Right lobe of liver (tissue), 6 donors: ENCODE measurements at regions not wholly inside any gene's neighbourhood (a gene's known extent, or its start where the extent isn't known, plus 50 kb on each side); places are given as distances from the start of the nearest gene placed in this dataset.

Experiments used
- ATAC-seq, 4 donors: fragments of 200-7000 bp; cut with Tn5 transposase; one replicate each; pipeline ENCODE4 v1.9.1; 2020; ENCODE audit warnings: mild to moderate bottlenecking in 4 of 4, moderate library complexity in 4 of 4
- DNase-seq, 3 donors: peaks; one replicate each; pipeline ENCODE4 v3.0.0-alpha.2; 2020
- H3K27ac ChIP-seq, 3 donors: fragments of 200-600 bp; one replicate each; pipeline ENCODE4 v1.8.0; 2022
- H3K27me3 ChIP-seq, 2 donors: fragments of 200-600 bp; one replicate each; pipeline ENCODE4 v1.8.0; 2022
- H3K36me3 ChIP-seq, 4 donors: fragments of 200-600 bp; sonication (generic) in 1 of 4; one replicate each; pipeline versions ENCODE4 v1.5.1 to v1.8.0; 2017 to 2022; ENCODE audit warnings: control low read depth in 1 of 4
- H3K4me1 ChIP-seq, 4 donors: fragments of 200-600 bp; sonication (generic) in 1 of 4; one replicate each; pipeline versions ENCODE4 v1.5.1 to v1.8.0; 2017 to 2022; ENCODE audit warnings: control low read depth in 1 of 4
- H3K4me3 ChIP-seq, 3 donors: fragments of 200-600 bp; one replicate each; pipeline ENCODE4 v1.8.0; 2022
- H3K9me3 ChIP-seq, 4 donors: fragments of 200-600 bp; sonication (generic) in 1 of 4; one replicate each; pipeline versions ENCODE4 v1.5.1 to v1.8.0; 2017 to 2022; ENCODE audit warnings: control low read depth in 1 of 4
- POLR2A ChIP-seq: fragments of 450-650 bp; IDR thresholded peaks from one replicate; pipeline ENCODE4 v1.6.1; 2017; ENCODE audit warnings: antibody characterized with exemption, mild to moderate bottlenecking
- WGBS: methylation state at CpG from one replicate; pipeline ENCODE4 v1.1.6; 2018; ENCODE audit warnings: low coverage, low lambda C conversion rate; ENCODE audit not compliant: insufficient coverage; ENCODE audit errors: missing lambda C conversion rate; 5-methylcytosine and 5-hydroxymethylcytosine counted together
- intact Hi-C, 2 donors: fragments of 100-400 bp; cut with DNase I; formaldehyde crosslinking; loops; one replicate each; pipeline versions ENCODE4 v1.11.2 to v1.14.1; 2022
- TF ChIP-seq, protein P1 (sequence below), 4 donors: fragments of 200-600 bp in 3 of 4; fragments of 450-650 bp in 1 of 4; IDR thresholded peaks; one replicate each; pipeline versions ENCODE4 v1.5.1 to v1.8.0; 2016 to 2022; ENCODE audit warnings: antibody characterized with exemption in 4 of 4, mild to moderate bottlenecking in 2 of 4
- donor health status: DM: no; HTN: yes; CAD: no.
- donor health status: DM: no; HTN: no; CAD: no.
- donor health status: DM: no; HTN: no; CAD: no.
- donor health status: DM: no; HTN: yes; CAD: no.
- donor health status: DM: no; HTN: yes; CAD: no.

DNA sequence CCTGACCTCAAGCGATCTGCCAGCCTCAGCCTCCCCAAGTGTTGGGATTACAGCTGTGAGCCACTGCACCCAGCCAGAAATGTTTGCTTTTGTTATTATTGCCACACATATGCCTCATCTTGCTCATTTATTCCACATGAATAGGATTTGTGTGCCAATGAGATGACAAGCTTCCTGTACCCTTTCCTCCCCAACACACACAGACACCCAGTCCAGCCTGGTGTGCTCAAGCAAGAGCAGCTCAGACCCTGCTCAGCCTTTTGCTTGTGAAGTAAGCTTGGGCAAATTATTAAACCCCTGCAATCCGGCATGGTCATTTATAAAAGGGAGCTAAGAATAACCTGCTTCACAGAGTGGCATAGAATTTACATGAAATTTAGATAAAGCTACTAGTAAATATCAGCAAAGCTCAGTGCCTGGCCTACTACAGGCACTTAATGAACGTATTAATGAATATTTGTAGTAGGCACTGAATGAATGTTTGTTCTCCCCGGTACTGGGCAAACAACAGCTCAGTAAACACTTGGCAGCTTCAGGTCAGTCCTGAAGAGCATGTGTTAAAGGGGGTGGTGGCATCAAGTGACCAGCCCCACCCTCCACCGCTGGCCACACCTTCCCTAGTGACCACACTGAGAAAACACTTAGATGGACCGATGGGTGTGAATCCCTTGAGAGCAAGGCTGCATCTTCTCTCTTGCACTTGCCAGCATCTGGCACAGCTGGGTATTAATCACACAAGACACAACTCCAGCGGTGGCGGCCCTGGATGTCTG is 280.2 kb downstream of the SRBD1 start:
- Histone ChIP-seq H3K36me3 (no peaks in the 10 kb centered on the region), H3K27ac (peak overlapping the region in 1 of 3 donors; percentile 17), H3K4me1 (peaks cover 0 to 32% (median 9%) of the 10 kb centered on the region in 4 donors), H3K27me3 (no peaks in the 10 kb centered on the region), H3K4me3 (no peak overlapping the region), H3K9me3 (no peaks in the 10 kb centered on the region)
- ATAC-seq (peak; percentile 91 to 95 (median 94)), DNase-seq (peak; percentile 56 to 71 (median 58))
- intact Hi-C loops = no loop called here
- WGBS = 27% methylated on average over 5 of the region's 8 CpGs
- TF ChIP-seq POLR2A = no peak
- TF ChIP-seq, protein P1, sequence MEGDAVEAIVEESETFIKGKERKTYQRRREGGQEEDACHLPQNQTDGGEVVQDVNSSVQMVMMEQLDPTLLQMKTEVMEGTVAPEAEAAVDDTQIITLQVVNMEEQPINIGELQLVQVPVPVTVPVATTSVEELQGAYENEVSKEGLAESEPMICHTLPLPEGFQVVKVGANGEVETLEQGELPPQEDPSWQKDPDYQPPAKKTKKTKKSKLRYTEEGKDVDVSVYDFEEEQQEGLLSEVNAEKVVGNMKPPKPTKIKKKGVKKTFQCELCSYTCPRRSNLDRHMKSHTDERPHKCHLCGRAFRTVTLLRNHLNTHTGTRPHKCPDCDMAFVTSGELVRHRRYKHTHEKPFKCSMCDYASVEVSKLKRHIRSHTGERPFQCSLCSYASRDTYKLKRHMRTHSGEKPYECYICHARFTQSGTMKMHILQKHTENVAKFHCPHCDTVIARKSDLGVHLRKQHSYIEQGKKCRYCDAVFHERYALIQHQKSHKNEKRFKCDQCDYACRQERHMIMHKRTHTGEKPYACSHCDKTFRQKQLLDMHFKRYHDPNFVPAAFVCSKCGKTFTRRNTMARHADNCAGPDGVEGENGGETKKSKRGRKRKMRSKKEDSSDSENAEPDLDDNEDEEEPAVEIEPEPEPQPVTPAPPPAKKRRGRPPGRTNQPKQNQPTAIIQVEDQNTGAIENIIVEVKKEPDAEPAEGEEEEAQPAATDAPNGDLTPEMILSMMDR (IDR thresholded peaks at IDR 0.05) = no peak

DNA sequence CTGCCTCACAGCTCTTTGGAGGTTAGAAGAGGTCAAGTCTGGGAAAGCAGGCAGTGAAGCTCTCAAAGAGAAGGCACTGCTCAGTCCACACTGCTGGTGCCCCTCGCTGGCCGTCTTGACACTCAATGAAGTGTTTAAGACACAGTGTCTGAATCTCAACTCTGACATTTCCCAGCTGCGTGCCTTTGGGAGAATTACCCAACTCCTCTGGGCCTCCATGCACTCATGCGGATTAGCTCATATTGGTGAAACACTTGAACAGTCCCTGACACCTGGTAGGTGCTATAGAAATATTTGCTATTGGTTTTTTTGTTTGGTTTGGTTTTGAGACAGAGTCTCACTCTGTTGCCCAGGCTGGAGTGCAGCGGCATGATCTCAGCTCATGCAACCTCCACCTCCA is 281.0 kb downstream of the SRBD1 start:
- no peak overlapping the region for H3K4me3 ChIP-seq
- no peaks in the 10 kb centered on the region for H3K36me3 ChIP-seq
- 79% methylated on average over 3 of the region's 5 CpGs for WGBS
- no peak overlapping the region for H3K27ac ChIP-seq
- H3K9me3 ChIP-seq = no peaks in the 10 kb centered on the region
- no peaks in the 10 kb centered on the region for H3K27me3 ChIP-seq
- no peak for DNase-seq
- TF ChIP-seq, protein P1 (IDR thresholded peaks at IDR 0.05) = no peak
- no peak for TF ChIP-seq POLR2A
- intact Hi-C loops = no loop called here
- ATAC-seq = peak in 1 of 4 donors; percentile 5
- H3K4me1 ChIP-seq = peaks cover 0 to 32% (median 9%) of the 10 kb centered on the region in 4 donors

GRCh38 chr2:45329045-45329677 is 281.9 kb downstream of the SRBD1 start:
- Histone ChIP-seq H3K9me3 (no peaks in the 10 kb centered on the region), H3K36me3 (no peaks in the 10 kb centered on the region), H3K27ac (no peak overlapping the region), H3K4me3 (no peak overlapping the region), H3K27me3 (no peaks in the 10 kb centered on the region), H3K4me1 (peaks cover 0 to 32% (median 9%) of the 10 kb centered on the region in 4 donors)
- intact Hi-C loops = no loop called here
- WGBS = 80% methylated on average over 1 of the region's 7 CpGs
- TF ChIP-seq, protein P1 (IDR thresholded peaks at IDR 0.05) = no peak
- TF ChIP-seq POLR2A = no peak
- ATAC-seq (no peak), DNase-seq (no peak)

GRCh38 chr2:45328264-45328870 is 282.7 kb downstream of the SRBD1 start:
- intact Hi-C loops = no loop called here

More at GRCh38 chr2:45328264-45328870, 282.7 kb downstream of the SRBD1 start:
- no peaks in the 10 kb centered on the region for H3K36me3 ChIP-seq
- no peak for DNase-seq
- H3K27ac ChIP-seq = no peak overlapping the region
- WGBS = 61% methylated on average over 2 of the region's 3 CpGs
- no peaks in the 10 kb centered on the region for H3K27me3 ChIP-seq
- H3K9me3 ChIP-seq = no peaks in the 10 kb centered on the region
- TF ChIP-seq POLR2A = no peak
- TF ChIP-seq, protein P1 (IDR thresholded peaks at IDR 0.05) = no peak
- no peak for ATAC-seq
- peaks cover 0 to 32% (median 9%) of the 10 kb centered on the region in 4 donors for H3K4me1 ChIP-seq
- H3K4me3 ChIP-seq = no peak overlapping the region
